WTC11 (cell line): ENCODE measurements at regions not wholly inside any gene's neighbourhood (a gene's known extent, or its start where the extent isn't known, plus 50 kb on each side); places are given as distances from the start of the nearest gene placed in this dataset.
"Not testable (repeated sequence)": the region's sequence is repeated elsewhere in the genome, so short reads cannot be mapped to it uniquely, and the experiment has no call there.

Experiments
- ATAC-seq: fragments of 200-7000 bp; cut with Tn5 transposase; 2 replicates; pipeline ENCODE4 v1.10.0; 2021; ENCODE audit warnings: mild to moderate bottlenecking, moderate library complexity
- CTCF ChIA-PET: fragments of 300-600 bp; sonication (Branson Sonifier 250); formaldehyde crosslinking; loops from one replicate; lab custom pipeline; 2021; ENCODE audit warnings: antibody characterized with exemption; lab: Charles Lee
- POLR2A ChIA-PET: fragments of 350-600 bp; sonication (Branson Sonifier 250); formaldehyde crosslinking; loops from one replicate; lab custom pipeline; 2021; ENCODE audit warnings: antibody characterized with exemption; lab: Charles Lee
- DNase-seq: peaks from one replicate; pipeline ENCODE4 v3.0.0; 2021; ENCODE audit warnings: low spot score
- H3K27ac Mint-ChIP-seq: 2 replicates; pipeline ENCODE4 v1.8.0; 2021; ENCODE audit warnings: mixed read lengths
- H3K27me3 Mint-ChIP-seq: 2 replicates; pipeline ENCODE4 v1.8.0; 2021; ENCODE audit warnings: low read depth, mild to moderate bottlenecking, moderate library complexity, mixed read lengths
- H3K36me3 Mint-ChIP-seq: 2 replicates; pipeline ENCODE4 v1.8.0; 2021; ENCODE audit warnings: mixed read lengths
- H3K4me1 Mint-ChIP-seq: 2 replicates; pipeline ENCODE4 v1.8.0; 2022; ENCODE audit warnings: mixed read lengths
- H3K4me3 Mint-ChIP-seq: 2 replicates; pipeline ENCODE4 v1.8.0; 2021; ENCODE audit warnings: mild to moderate bottlenecking, moderate library complexity, mixed read lengths
- H3K9me3 Mint-ChIP-seq: 2 replicates; pipeline ENCODE4 v1.8.0; 2021; ENCODE audit warnings: mixed read lengths
- CREB1 ChIP-seq: sonication (generic); formaldehyde crosslinking; IDR thresholded peaks from 2 replicates; pipeline ENCODE4 v1.8.0; 2023; ENCODE audit warnings: mild to moderate bottlenecking, missing genetic modification reagents
- CREM ChIP-seq: sonication (generic); formaldehyde crosslinking; IDR thresholded peaks from 2 replicates; pipeline ENCODE4 v1.8.1; 2022; ENCODE audit warnings: mild to moderate bottlenecking, missing genetic modification reagents, moderate library complexity
- EMX1 ChIP-seq: fragments of 250-450 bp; sonication (Bioruptor Pico); IDR thresholded peaks from 2 replicates; pipeline ENCODE4 v1.8.0; 2021; ENCODE audit warnings: mild to moderate bottlenecking
- MYBL2 ChIP-seq: sonication (generic); formaldehyde crosslinking; IDR thresholded peaks from 2 replicates; pipeline ENCODE4 v1.8.1; 2023; ENCODE audit warnings: mild to moderate bottlenecking, moderate library complexity, missing genetic modification reagents
- TEAD4 ChIP-seq: sonication (generic); formaldehyde crosslinking; IDR thresholded peaks from 2 replicates; pipeline ENCODE4 v1.8.0; 2022; ENCODE audit warnings: mild to moderate bottlenecking, missing genetic modification reagents
- ZNF317 ChIP-seq: sonication (generic); formaldehyde crosslinking; IDR thresholded peaks from 2 replicates; pipeline ENCODE4 v1.8.1; 2023; ENCODE audit warnings: low read depth, mild to moderate bottlenecking, moderate library complexity, missing genetic modification reagents, borderline replicate concordance
- TF ChIP-seq, protein P1 (sequence below): sonication (generic); formaldehyde crosslinking; IDR thresholded peaks from 2 replicates; pipeline ENCODE4 v1.8.0; 2023; ENCODE audit warnings: mild to moderate bottlenecking, missing genetic modification reagents
- TF ChIP-seq, protein P2 (sequence below): fragments of 250-450 bp; sonication (Bioruptor Pico); IDR thresholded peaks from 2 replicates; pipeline ENCODE4 v1.9.0; 2021; ENCODE audit warnings: mild to moderate bottlenecking
- TF ChIP-seq, protein P3 (sequence below): fragments of 200-600 bp; IDR thresholded peaks from 2 replicates; pipeline ENCODE4 v1.8.0; 2022; ENCODE audit warnings: antibody characterized with exemption
- TF ChIP-seq, protein P4 (sequence below): sonication (generic); formaldehyde crosslinking; IDR thresholded peaks from 2 replicates; pipeline ENCODE4 v1.8.1; 2023; ENCODE audit warnings: mild to moderate bottlenecking, missing genetic modification reagents, moderate library complexity
- TF ChIP-seq, protein P5 (sequence below): sonication (generic); formaldehyde crosslinking; IDR thresholded peaks from 2 replicates; pipeline ENCODE4 v1.8.0; 2022; ENCODE audit warnings: mild to moderate bottlenecking, missing genetic modification reagents
- TF ChIP-seq, protein P6 (sequence below): sonication (generic); formaldehyde crosslinking; IDR thresholded peaks from 2 replicates; pipeline ENCODE4 v1.8.1; 2022; ENCODE audit warnings: low read depth, mild to moderate bottlenecking, moderate library complexity, missing genetic modification reagents, borderline replicate concordance

DNA sequence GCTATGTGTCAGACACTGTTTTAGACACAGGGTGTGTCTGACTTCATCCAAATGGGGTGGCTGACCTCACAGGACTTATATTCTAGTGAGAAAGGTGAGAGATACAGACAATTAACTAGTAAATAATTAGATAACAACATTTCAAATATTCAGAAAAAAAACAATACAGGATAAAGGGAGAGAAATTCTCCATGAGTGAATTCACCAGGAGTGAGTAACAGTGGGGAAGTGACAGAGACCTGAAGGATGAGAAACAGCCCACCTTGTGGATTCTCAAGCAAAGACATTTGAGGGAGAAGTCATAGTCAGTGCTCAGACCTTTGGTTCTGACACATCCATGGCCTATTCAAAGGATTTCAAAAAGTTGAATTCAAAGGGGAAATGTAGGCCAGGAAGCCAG, 627.9 kb downstream of the IQCM start (continued):
- TF ChIP-seq, protein P1, sequence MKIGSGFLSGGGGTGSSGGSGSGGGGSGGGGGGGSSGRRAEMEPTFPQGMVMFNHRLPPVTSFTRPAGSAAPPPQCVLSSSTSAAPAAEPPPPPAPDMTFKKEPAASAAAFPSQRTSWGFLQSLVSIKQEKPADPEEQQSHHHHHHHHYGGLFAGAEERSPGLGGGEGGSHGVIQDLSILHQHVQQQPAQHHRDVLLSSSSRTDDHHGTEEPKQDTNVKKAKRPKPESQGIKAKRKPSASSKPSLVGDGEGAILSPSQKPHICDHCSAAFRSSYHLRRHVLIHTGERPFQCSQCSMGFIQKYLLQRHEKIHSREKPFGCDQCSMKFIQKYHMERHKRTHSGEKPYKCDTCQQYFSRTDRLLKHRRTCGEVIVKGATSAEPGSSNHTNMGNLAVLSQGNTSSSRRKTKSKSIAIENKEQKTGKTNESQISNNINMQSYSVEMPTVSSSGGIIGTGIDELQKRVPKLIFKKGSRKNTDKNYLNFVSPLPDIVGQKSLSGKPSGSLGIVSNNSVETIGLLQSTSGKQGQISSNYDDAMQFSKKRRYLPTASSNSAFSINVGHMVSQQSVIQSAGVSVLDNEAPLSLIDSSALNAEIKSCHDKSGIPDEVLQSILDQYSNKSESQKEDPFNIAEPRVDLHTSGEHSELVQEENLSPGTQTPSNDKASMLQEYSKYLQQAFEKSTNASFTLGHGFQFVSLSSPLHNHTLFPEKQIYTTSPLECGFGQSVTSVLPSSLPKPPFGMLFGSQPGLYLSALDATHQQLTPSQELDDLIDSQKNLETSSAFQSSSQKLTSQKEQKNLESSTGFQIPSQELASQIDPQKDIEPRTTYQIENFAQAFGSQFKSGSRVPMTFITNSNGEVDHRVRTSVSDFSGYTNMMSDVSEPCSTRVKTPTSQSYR: no peak
- no peak for TF ChIP-seq EMX1
- TF ChIP-seq, protein P2, sequence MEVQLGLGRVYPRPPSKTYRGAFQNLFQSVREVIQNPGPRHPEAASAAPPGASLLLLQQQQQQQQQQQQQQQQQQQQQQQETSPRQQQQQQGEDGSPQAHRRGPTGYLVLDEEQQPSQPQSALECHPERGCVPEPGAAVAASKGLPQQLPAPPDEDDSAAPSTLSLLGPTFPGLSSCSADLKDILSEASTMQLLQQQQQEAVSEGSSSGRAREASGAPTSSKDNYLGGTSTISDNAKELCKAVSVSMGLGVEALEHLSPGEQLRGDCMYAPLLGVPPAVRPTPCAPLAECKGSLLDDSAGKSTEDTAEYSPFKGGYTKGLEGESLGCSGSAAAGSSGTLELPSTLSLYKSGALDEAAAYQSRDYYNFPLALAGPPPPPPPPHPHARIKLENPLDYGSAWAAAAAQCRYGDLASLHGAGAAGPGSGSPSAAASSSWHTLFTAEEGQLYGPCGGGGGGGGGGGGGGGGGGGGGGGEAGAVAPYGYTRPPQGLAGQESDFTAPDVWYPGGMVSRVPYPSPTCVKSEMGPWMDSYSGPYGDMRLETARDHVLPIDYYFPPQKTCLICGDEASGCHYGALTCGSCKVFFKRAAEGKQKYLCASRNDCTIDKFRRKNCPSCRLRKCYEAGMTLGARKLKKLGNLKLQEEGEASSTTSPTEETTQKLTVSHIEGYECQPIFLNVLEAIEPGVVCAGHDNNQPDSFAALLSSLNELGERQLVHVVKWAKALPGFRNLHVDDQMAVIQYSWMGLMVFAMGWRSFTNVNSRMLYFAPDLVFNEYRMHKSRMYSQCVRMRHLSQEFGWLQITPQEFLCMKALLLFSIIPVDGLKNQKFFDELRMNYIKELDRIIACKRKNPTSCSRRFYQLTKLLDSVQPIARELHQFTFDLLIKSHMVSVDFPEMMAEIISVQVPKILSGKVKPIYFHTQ (CRISPR knock-in tag): no peak

DNA sequence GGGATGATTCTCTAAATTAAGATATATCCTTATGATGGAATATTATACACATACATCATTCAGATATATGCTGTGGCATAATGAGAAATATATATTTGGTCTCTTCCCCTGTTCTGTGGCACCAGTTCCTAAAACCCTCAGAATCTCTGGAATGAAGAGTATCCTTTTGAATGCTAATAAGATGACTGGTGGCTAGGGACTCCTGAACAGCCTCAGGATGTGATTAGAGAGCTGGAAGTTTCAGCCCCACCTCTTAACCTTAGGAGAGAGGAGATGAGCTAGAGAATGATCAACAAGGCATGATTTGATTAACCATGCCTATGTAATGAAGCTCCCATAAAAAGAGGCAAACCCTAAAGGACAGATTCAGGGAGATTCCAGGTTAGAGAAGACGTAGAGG, 632.0 kb downstream of the IQCM start:
- peaks cover 7% of the 10 kb centered on the region for H3K4me1 Mint-ChIP-seq
- ChIA-PET CTCF (no interaction called here), POLR2A (no interaction called here)
- H3K27ac Mint-ChIP-seq: no peak overlapping the region
- H3K27me3 Mint-ChIP-seq: peaks cover 21% of the 10 kb centered on the region
- ATAC-seq: peak; percentile 100
- peaks cover 10% of the 10 kb centered on the region for H3K9me3 Mint-ChIP-seq
- H3K36me3 Mint-ChIP-seq: no peaks in the 10 kb centered on the region
- H3K4me3 Mint-ChIP-seq: no peak overlapping the region
- DNase-seq: no peak
- TF ChIP-seq, protein P3, sequence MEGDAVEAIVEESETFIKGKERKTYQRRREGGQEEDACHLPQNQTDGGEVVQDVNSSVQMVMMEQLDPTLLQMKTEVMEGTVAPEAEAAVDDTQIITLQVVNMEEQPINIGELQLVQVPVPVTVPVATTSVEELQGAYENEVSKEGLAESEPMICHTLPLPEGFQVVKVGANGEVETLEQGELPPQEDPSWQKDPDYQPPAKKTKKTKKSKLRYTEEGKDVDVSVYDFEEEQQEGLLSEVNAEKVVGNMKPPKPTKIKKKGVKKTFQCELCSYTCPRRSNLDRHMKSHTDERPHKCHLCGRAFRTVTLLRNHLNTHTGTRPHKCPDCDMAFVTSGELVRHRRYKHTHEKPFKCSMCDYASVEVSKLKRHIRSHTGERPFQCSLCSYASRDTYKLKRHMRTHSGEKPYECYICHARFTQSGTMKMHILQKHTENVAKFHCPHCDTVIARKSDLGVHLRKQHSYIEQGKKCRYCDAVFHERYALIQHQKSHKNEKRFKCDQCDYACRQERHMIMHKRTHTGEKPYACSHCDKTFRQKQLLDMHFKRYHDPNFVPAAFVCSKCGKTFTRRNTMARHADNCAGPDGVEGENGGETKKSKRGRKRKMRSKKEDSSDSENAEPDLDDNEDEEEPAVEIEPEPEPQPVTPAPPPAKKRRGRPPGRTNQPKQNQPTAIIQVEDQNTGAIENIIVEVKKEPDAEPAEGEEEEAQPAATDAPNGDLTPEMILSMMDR: no peak
- TF ChIP-seq ZNF317 (CRISPR knock-in tag): no peak
- no peak for TF ChIP-seq CREB1 (CRISPR knock-in tag)
- no peak for TF ChIP-seq MYBL2 (CRISPR knock-in tag)
- TF ChIP-seq, protein P4, sequence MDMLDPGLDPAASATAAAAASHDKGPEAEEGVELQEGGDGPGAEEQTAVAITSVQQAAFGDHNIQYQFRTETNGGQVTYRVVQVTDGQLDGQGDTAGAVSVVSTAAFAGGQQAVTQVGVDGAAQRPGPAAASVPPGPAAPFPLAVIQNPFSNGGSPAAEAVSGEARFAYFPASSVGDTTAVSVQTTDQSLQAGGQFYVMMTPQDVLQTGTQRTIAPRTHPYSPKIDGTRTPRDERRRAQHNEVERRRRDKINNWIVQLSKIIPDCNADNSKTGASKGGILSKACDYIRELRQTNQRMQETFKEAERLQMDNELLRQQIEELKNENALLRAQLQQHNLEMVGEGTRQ (CRISPR knock-in tag): no peak
- TF ChIP-seq, protein P5, sequence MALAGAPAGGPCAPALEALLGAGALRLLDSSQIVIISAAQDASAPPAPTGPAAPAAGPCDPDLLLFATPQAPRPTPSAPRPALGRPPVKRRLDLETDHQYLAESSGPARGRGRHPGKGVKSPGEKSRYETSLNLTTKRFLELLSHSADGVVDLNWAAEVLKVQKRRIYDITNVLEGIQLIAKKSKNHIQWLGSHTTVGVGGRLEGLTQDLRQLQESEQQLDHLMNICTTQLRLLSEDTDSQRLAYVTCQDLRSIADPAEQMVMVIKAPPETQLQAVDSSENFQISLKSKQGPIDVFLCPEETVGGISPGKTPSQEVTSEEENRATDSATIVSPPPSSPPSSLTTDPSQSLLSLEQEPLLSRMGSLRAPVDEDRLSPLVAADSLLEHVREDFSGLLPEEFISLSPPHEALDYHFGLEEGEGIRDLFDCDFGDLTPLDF (CRISPR knock-in tag): no peak
- TF ChIP-seq, protein P6, sequence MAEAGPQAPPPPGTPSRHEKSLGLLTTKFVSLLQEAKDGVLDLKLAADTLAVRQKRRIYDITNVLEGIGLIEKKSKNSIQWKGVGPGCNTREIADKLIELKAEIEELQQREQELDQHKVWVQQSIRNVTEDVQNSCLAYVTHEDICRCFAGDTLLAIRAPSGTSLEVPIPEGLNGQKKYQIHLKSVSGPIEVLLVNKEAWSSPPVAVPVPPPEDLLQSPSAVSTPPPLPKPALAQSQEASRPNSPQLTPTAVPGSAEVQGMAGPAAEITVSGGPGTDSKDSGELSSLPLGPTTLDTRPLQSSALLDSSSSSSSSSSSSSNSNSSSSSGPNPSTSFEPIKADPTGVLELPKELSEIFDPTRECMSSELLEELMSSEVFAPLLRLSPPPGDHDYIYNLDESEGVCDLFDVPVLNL: no peak
- no peak for TF ChIP-seq CREM (CRISPR knock-in tag)
- no peak for TF ChIP-seq TEAD4
- TF ChIP-seq, protein P1: no peak

DNA sequence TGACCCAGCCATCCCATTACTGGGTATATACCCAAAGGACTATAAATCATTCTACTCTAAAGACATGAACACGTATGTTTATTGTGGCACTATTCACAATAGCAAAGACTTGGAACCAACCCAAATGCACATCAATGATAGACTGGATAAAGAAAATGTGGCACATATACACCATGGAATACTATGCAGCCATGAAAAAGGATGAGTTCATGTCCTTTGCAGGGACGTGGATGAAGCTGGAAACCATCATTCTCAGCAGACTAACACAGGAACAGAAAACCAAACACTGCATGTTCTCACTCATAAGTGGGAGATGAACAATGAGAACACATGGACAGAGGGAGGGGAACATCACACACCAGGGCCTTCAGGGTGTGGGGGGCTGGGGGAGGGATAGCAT, 634.2 kb downstream of the IQCM start:
- CTCF ChIA-PET, H3K9me3 Mint-ChIP-seq, POLR2A ChIA-PET, ATAC-seq, H3K4me3 Mint-ChIP-seq, DNase-seq, H3K4me1 Mint-ChIP-seq, H3K27ac Mint-ChIP-seq, H3K36me3 Mint-ChIP-seq: not testable (repeated sequence)
- peaks cover 18% of the 10 kb centered on the region for H3K27me3 Mint-ChIP-seq
